Right lobe of liver (tissue), 6 donors: ENCODE measurements at regions not wholly inside any gene's neighbourhood (a gene's known extent, or its start where the extent isn't known, plus 50 kb on each side); places are given as distances from the start of the nearest gene placed in this dataset.

Experiments
- ATAC-seq, 4 donors: fragments of 200-7000 bp; cut with Tn5 transposase; one replicate each; pipeline ENCODE4 v1.9.1; 2020; ENCODE audit warnings: mild to moderate bottlenecking in 4 of 4, moderate library complexity in 4 of 4
- DNase-seq, 3 donors: peaks; one replicate each; pipeline ENCODE4 v3.0.0-alpha.2; 2020
- H3K27ac ChIP-seq, 3 donors: fragments of 200-600 bp; one replicate each; pipeline ENCODE4 v1.8.0; 2022
- H3K27me3 ChIP-seq, 2 donors: fragments of 200-600 bp; one replicate each; pipeline ENCODE4 v1.8.0; 2022
- H3K36me3 ChIP-seq, 4 donors: fragments of 200-600 bp; sonication (generic) in 1 of 4; one replicate each; pipeline versions ENCODE4 v1.5.1 to v1.8.0; 2017 to 2022; ENCODE audit warnings: control low read depth in 1 of 4
- H3K4me1 ChIP-seq, 4 donors: fragments of 200-600 bp; sonication (generic) in 1 of 4; one replicate each; pipeline versions ENCODE4 v1.5.1 to v1.8.0; 2017 to 2022; ENCODE audit warnings: control low read depth in 1 of 4
- H3K4me3 ChIP-seq, 3 donors: fragments of 200-600 bp; one replicate each; pipeline ENCODE4 v1.8.0; 2022
- H3K9me3 ChIP-seq, 4 donors: fragments of 200-600 bp; sonication (generic) in 1 of 4; one replicate each; pipeline versions ENCODE4 v1.5.1 to v1.8.0; 2017 to 2022; ENCODE audit warnings: control low read depth in 1 of 4
- POLR2A ChIP-seq: fragments of 450-650 bp; IDR thresholded peaks from one replicate; pipeline ENCODE4 v1.6.1; 2017; ENCODE audit warnings: antibody characterized with exemption, mild to moderate bottlenecking
- WGBS: methylation state at CpG from one replicate; pipeline ENCODE4 v1.1.6; 2018; ENCODE audit warnings: low coverage, low lambda C conversion rate; ENCODE audit not compliant: insufficient coverage; ENCODE audit errors: missing lambda C conversion rate; 5-methylcytosine and 5-hydroxymethylcytosine counted together
- intact Hi-C, 2 donors: fragments of 100-400 bp; cut with DNase I; formaldehyde crosslinking; loops; one replicate each; pipeline versions ENCODE4 v1.11.2 to v1.14.1; 2022
- TF ChIP-seq, protein P1 (sequence below), 4 donors: fragments of 200-600 bp in 3 of 4; fragments of 450-650 bp in 1 of 4; IDR thresholded peaks; one replicate each; pipeline versions ENCODE4 v1.5.1 to v1.8.0; 2016 to 2022; ENCODE audit warnings: antibody characterized with exemption in 4 of 4, mild to moderate bottlenecking in 2 of 4
- donor health status: DM: no; HTN: yes; CAD: no.
- donor health status: DM: no; HTN: no; CAD: no.
- donor health status: DM: no; HTN: no; CAD: no.
- donor health status: DM: no; HTN: yes; CAD: no.
- donor health status: DM: no; HTN: yes; CAD: no.

DNA sequence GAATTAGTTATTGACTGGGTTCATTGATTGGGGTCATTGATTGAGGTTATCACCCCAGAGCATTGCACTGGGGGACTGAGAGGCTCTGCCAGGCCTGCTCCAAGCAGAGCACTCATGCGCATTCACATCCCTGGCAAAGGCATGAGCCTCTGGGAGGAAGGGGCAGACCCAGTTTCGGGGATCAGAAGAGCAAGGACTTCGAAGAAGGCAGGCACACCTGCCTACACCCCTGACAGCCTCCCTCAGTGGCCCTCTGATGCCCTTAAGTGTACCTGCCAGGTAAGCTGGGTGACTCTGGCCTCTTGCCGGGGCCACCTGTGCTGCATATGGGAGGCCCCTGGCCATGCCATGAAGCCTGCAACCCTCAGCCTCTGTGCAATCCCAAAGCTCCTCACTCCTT lies 181.1 kb downstream of the PTPN20 start:
- no peak overlapping the region for H3K27ac ChIP-seq
- no peaks in the 10 kb centered on the region for H3K27me3 ChIP-seq
- intact Hi-C loops, result no loop called here
- TF ChIP-seq POLR2A, result no peak
- TF ChIP-seq, protein P1, sequence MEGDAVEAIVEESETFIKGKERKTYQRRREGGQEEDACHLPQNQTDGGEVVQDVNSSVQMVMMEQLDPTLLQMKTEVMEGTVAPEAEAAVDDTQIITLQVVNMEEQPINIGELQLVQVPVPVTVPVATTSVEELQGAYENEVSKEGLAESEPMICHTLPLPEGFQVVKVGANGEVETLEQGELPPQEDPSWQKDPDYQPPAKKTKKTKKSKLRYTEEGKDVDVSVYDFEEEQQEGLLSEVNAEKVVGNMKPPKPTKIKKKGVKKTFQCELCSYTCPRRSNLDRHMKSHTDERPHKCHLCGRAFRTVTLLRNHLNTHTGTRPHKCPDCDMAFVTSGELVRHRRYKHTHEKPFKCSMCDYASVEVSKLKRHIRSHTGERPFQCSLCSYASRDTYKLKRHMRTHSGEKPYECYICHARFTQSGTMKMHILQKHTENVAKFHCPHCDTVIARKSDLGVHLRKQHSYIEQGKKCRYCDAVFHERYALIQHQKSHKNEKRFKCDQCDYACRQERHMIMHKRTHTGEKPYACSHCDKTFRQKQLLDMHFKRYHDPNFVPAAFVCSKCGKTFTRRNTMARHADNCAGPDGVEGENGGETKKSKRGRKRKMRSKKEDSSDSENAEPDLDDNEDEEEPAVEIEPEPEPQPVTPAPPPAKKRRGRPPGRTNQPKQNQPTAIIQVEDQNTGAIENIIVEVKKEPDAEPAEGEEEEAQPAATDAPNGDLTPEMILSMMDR (IDR thresholded peaks at IDR 0.05), result no peak
- no peaks in the 10 kb centered on the region for H3K9me3 ChIP-seq
- ATAC-seq (no peak), DNase-seq (no peak)
- H3K36me3 ChIP-seq, result no peaks in the 10 kb centered on the region
- H3K4me3 ChIP-seq, result no peak overlapping the region
- no CpG with 5 or more reads among the region's 4 CpGs for WGBS
- H3K4me1 ChIP-seq, result no peaks in the 10 kb centered on the region

DNA sequence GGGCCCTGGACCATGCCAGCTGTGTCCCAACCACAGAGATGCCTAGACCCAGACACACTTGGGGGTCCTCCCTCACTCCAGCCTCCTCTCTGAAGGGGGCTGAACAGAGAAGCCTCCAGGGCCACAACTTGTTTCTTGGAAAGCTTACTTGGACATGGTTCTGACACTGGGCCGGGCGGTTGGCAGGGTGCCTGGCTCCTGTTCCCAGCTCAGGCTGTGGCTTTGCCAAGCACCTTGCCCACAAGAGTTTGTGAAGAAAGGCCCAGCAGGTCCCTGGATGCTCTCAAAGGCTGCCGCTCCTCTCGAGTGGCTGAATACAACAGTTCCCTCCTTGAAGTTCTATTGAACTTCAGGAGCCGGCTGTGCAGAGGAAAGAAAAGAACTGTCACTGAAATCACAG lies 181.6 kb downstream of the PTPN20 start:
- DNase-seq (no peak), ATAC-seq (no peak)
- Histone ChIP-seq H3K4me1 (no peaks in the 10 kb centered on the region), H3K4me3 (no peak overlapping the region), H3K9me3 (no peaks in the 10 kb centered on the region), H3K27me3 (no peaks in the 10 kb centered on the region), H3K27ac (no peak overlapping the region), H3K36me3 (no peaks in the 10 kb centered on the region)
- no CpG with 5 or more reads among the region's 5 CpGs for WGBS
- TF ChIP-seq, protein P1 (IDR thresholded peaks at IDR 0.05), result no peak
- no peak for TF ChIP-seq POLR2A
- intact Hi-C loops, result no loop called here

DNA sequence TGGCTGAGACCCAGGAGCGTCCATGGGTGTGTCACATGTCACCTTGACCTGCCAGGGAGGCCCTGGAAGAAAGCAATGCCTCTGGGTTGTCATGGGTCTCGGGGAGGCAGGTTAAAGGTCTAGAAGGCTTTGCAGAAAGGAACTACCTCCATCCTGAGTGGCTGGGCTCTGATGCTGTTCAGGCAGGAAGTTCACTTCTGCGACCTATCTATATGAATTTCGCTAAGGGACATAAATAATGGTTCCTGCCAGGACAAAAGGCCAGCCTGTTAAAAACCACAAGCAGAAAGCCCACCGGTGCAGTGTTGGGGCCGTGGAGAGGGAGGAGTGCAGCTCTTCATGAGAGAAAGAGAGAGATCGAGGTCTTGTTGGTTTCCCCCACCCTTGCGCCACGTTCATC lies 182.9 kb downstream of the PTPN20 start:
- intact Hi-C loops, result no loop called here
- Histone ChIP-seq H3K27ac (no peak overlapping the region), H3K36me3 (no peaks in the 10 kb centered on the region), H3K4me3 (no peak overlapping the region), H3K27me3 (no peaks in the 10 kb centered on the region), H3K4me1 (no peaks in the 10 kb centered on the region), H3K9me3 (no peaks in the 10 kb centered on the region)
- DNase-seq (no peak), ATAC-seq (no peak)
- WGBS, result 56% methylated on average over 6 of the region's 9 CpGs
- TF ChIP-seq, protein P1 (IDR thresholded peaks at IDR 0.05), result no peak
- TF ChIP-seq POLR2A, result no peak

DNA sequence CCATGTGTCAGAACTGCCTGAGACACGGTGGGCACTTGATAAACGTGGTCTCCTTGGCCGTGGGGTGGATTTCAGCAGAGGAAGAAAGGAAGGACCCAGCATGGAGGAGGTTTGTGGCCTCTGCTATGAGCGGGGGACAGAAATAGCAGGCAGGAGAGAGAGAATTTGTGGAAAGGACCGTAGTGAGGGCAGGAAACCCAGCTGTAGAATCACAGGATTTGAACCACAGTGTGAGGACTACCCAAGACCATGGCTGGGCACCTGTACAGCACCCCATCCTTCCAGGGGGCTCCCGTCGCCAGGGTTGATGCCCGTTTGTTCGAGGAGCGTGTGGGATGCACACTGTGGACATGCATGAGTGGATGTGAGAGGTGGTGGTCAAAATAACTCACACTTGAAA lies 183.4 kb downstream of the PTPN20 start:
- Histone ChIP-seq H3K4me1 (no peaks in the 10 kb centered on the region), H3K4me3 (no peak overlapping the region), H3K27ac (no peak overlapping the region), H3K27me3 (no peaks in the 10 kb centered on the region), H3K36me3 (no peaks in the 10 kb centered on the region), H3K9me3 (no peaks in the 10 kb centered on the region)
- ATAC-seq, result no peak
- intact Hi-C loops, result no loop called here
- WGBS, result 42% methylated on average over 6 of the region's 10 CpGs
- TF ChIP-seq, protein P1 (IDR thresholded peaks at IDR 0.05), result no peak
- TF ChIP-seq POLR2A, result no peak
- no peak for DNase-seq

DNA sequence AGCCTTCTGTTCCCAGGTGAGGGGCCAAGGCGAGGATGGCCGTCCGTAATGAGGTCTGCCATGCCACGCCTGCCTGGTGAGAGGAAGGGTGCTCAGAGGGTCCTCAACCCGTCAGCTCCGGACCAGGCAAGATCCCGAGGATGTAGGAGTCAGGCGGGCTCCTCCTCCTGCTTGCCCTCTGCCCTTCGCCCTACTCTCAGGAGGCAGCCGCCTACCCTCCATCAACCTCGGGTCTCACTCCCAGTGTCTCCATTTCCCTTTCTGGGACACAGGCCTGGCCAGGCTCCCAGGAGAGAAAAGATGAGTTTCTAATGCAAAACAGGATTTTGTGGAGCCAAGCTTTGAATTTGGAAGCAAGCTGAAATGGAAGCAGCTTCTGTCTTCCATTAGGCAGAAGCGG lies 184.0 kb downstream of the PTPN20 start:
- intact Hi-C loops, result no loop called here
- WGBS, result 71% methylated on average over 10 of the region's 12 CpGs
- no peak for TF ChIP-seq POLR2A
- TF ChIP-seq, protein P1 (IDR thresholded peaks at IDR 0.05), result no peak

More for the DNA sequence above, 184.0 kb downstream of the PTPN20 start:
- Histone ChIP-seq H3K27me3 (no peaks in the 10 kb centered on the region), H3K4me3 (no peak overlapping the region), H3K27ac (no peak overlapping the region), H3K9me3 (no peaks in the 10 kb centered on the region), H3K4me1 (no peaks in the 10 kb centered on the region), H3K36me3 (no peaks in the 10 kb centered on the region)
- DNase-seq, result no peak
- no peak for ATAC-seq
